Ramos (cell line): ENCODE measurements at regions not wholly inside any gene's neighbourhood (a gene's known extent, or its start where the extent isn't known, plus 50 kb on each side); places are given as distances from the start of the nearest gene placed in this dataset.

Experiments used
- in situ Hi-C: fragments of 300-500 bp; cut with MboI; formaldehyde crosslinking; loops from one replicate; pipeline ENCODE4 v1.14.3; 2022; ENCODE audit warnings: low sequenced_read_pairs; ENCODE audit not compliant: unreplicated experiment

GRCh38 chr13:22736084-22736767 lies 444.6 kb upstream of the SGCG start:
- in situ Hi-C loops = no loop called here

GRCh38 chr13:22736768-22737092 lies 444.0 kb upstream of the SGCG start:
- in situ Hi-C loops = no loop called here

- in situ Hi-C loops = no loop called here
These were observed 442.4 kb upstream of the SGCG start for GRCh38 chr13:22738357-22738756.

- in situ Hi-C loops = no loop called here
These were observed 440.5 kb upstream of the SGCG start for GRCh38 chr13:22740264-22740663.

GRCh38 chr13:22744688-22745452 lies 435.9 kb upstream of the SGCG start:
- in situ Hi-C loops = no loop called here

GRCh38 chr13:22748866-22749577 lies 431.8 kb upstream of the SGCG start:
- in situ Hi-C loops = no loop called here

GRCh38 chr13:22749626-22750025 lies 431.2 kb upstream of the SGCG start:
- in situ Hi-C loops = no loop called here

GRCh38 chr13:22757530-22758120 lies 423.2 kb upstream of the SGCG start:
- in situ Hi-C loops = no loop called here

GRCh38 chr13:22758245-22758644 lies 422.5 kb upstream of the SGCG start:
- in situ Hi-C loops = no loop called here

GRCh38 chr13:22761709-22762108 lies 419.1 kb upstream of the SGCG start:
- in situ Hi-C loops = no loop called here

- in situ Hi-C loops = no loop called here
These were observed 415.2 kb upstream of the SGCG start for GRCh38 chr13:22765547-22765946.

GRCh38 chr13:22770891-22771290 lies 409.9 kb upstream of the SGCG start:
- in situ Hi-C loops = no loop called here

- in situ Hi-C loops = no loop called here
These were observed 407.3 kb upstream of the SGCG start for GRCh38 chr13:22773465-22773864.

- in situ Hi-C loops = no loop called here
These were observed 404.2 kb upstream of the SGCG start for GRCh38 chr13:22776394-22777186.

- in situ Hi-C loops = no loop called here
These were observed 403.6 kb upstream of the SGCG start for GRCh38 chr13:22777207-22777606.

- in situ Hi-C loops = no loop called here
These were observed 391.7 kb upstream of the SGCG start for GRCh38 chr13:22789027-22789593.

GRCh38 chr13:22789916-22790315 lies 390.9 kb upstream of the SGCG start:
- in situ Hi-C loops = no loop called here

- in situ Hi-C loops = no loop called here
These were observed 387.1 kb upstream of the SGCG start for GRCh38 chr13:22793598-22794134.

GRCh38 chr13:22800526-22801401 lies 380.0 kb upstream of the SGCG start:
- in situ Hi-C loops = no loop called here
